GM12878 (cell line): ENCODE measurements at regions not wholly inside any gene's neighbourhood (a gene's known extent, or its start where the extent isn't known, plus 50 kb on each side); places are given as distances from the start of the nearest gene placed in this dataset.
"Not testable (repeated sequence)": the region's sequence is repeated elsewhere in the genome, so short reads cannot be mapped to it uniquely, and the experiment has no call there.

Experiments
- ATAC-seq: fragments of 200-7000 bp; cut with Tn5 transposase; 3 replicates; pipeline ENCODE4 v1.9.1; 2020; ENCODE audit warnings: mild to moderate bottlenecking, moderate library complexity
- BruUV-seq: library from RNA; stranded (reverse); fragments of 400-500 nt; replicated peaks from 2 replicates; lab custom pipeline; 2021; lab: Mats Ljungman, UMichigan
- CTCF ChIA-PET: fragments of 300-600 bp; sonication (Branson Sonifier 250); formaldehyde crosslinking; extraction: SDS; loops from one replicate; lab custom pipeline; 2021; ENCODE audit warnings: inconsistent platforms; lab: Yijun Ruan, JAX
- POLR2A ChIA-PET: fragments of 350-600 bp; formaldehyde crosslinking; extraction: SDS; loops from one replicate; lab custom pipeline; 2021; ENCODE audit warnings: inconsistent platforms; lab: Charles Lee
- RAD21 ChIA-PET: fragments of 300-600 bp; sonication (Branson Sonifier 250); formaldehyde crosslinking; loops from one replicate; lab custom pipeline; 2023; ENCODE audit warnings: antibody characterized with exemption; ENCODE audit not compliant: unreplicated experiment; lab: Charles Lee
- SMC1A ChIA-PET: fragments of 300-600 bp; sonication (Branson Sonifier 250); formaldehyde crosslinking; loops from one replicate; lab custom pipeline; 2023; ENCODE audit not compliant: unreplicated experiment, uncharacterized antibody; lab: Charles Lee
- DNase-seq: peaks from one replicate; pipeline ENCODE4 v3.0.0-alpha.2; 2011; ENCODE audit warnings: low read depth, low spot score
- FAIRE-seq: peaks from 3 replicates; lab custom pipeline; 2011; peaks lifted over from hg19 to GRCh38; lab: Jason Lieb, UNC
- H2AFZ ChIP-seq: 2 replicates; pipeline ENCODE4 v1.6.0; 2011; ENCODE audit warnings: low read depth, low read length, control low read depth; ENCODE audit not compliant: control insufficient read depth
- H3K27ac ChIP-seq: 2 replicates; pipeline ENCODE4 v1.5.1; 2011; ENCODE audit warnings: control low read depth; ENCODE audit not compliant: control insufficient read depth, insufficient read depth
- H3K27me3 ChIP-seq, 2 experiments: replicated peaks in 1 of 2; 2 replicates each; pipeline versions ENCODE4 v1.6.0 to v1.6.1; 2011; ENCODE audit warnings: low read length in 1 of 2; ENCODE audit not compliant: control insufficient read depth in 2 of 2, insufficient read depth in 2 of 2
- H3K36me3 ChIP-seq, 2 experiments: 2 replicates each; pipeline ENCODE4 v1.5.1; 2011; ENCODE audit warnings: low read length in 1 of 2; ENCODE audit not compliant: control insufficient read depth in 2 of 2, insufficient read depth in 2 of 2
- H3K4me1 ChIP-seq: 2 replicates; pipeline ENCODE4 v1.6.1; 2011; ENCODE audit warnings: mild to moderate bottlenecking, low read length, moderate library complexity, mixed read lengths; ENCODE audit not compliant: control insufficient read depth, insufficient read depth
- H3K4me2 ChIP-seq: 2 replicates; pipeline ENCODE4 v1.6.0; 2011; ENCODE audit warnings: control low read depth; ENCODE audit not compliant: control insufficient read depth, insufficient read depth
- H3K4me3 ChIP-seq: fragments of 200-600 bp; sonication (generic); 2 replicates; pipeline ENCODE4 v1.5.1; 2016
- H3K79me2 ChIP-seq: 2 replicates; pipeline ENCODE4 v1.6.0; 2011; ENCODE audit warnings: low read length; ENCODE audit not compliant: control insufficient read depth, insufficient read depth
- H3K9ac ChIP-seq: 2 replicates; pipeline ENCODE4 v1.8.0; 2011; ENCODE audit warnings: low read length, control low read depth, mixed read lengths; ENCODE audit not compliant: control insufficient read depth, insufficient read depth
- H3K9me3 ChIP-seq: replicated peaks from 3 replicates; pipeline ENCODE4 v1.5.1; 2011; ENCODE audit warnings: mild to moderate bottlenecking, low read length; ENCODE audit not compliant: control insufficient read depth, insufficient read depth
- H4K20me1 ChIP-seq: 2 replicates; pipeline ENCODE4 v1.6.0; 2011; ENCODE audit not compliant: control insufficient read depth, insufficient read depth
- ASH2L ChIP-seq: fragments of 300-600, 200-600 bp; sonication (generic); IDR thresholded peaks from 2 replicates; pipeline ENCODE4 v1.6.1; 2017; ENCODE audit warnings: low read depth, mild to moderate bottlenecking, borderline replicate concordance
- DPF2 ChIP-seq: fragments of 450-650 bp; IDR thresholded peaks from 2 replicates; pipeline ENCODE4 v1.6.1; 2017; ENCODE audit warnings: mild to moderate bottlenecking
- FOS ChIP-seq: IDR thresholded peaks from 3 replicates; pipeline ENCODE4 v1.6.1; 2011; ENCODE audit warnings: borderline replicate concordance; ENCODE audit not compliant: insufficient read length; ENCODE audit errors: extremely low read depth
- GATAD2B ChIP-seq: fragments of 450-650 bp; conservative IDR thresholded peaks from 2 replicates; pipeline ENCODE4 v1.6.1; 2017; ENCODE audit warnings: low read depth, mild to moderate bottlenecking, moderate library complexity
- JUNB ChIP-seq: IDR thresholded peaks from 2 replicates; pipeline ENCODE4 v1.6.1; 2016; ENCODE audit warnings: antibody characterized with exemption, mild to moderate bottlenecking
- MEF2A ChIP-seq: IDR thresholded peaks from 2 replicates; pipeline ENCODE4 v1.6.1; 2011; ENCODE audit warnings: low read depth, mild to moderate bottlenecking, low read length, moderate library complexity; ENCODE audit not compliant: insufficient read depth
- MEF2B ChIP-seq: fragments of 450-650 bp; IDR thresholded peaks from 2 replicates; pipeline ENCODE4 v1.6.1; 2018; ENCODE audit warnings: mild to moderate bottlenecking, moderate library complexity; ENCODE audit not compliant: partially characterized antibody, poor library complexity, severe bottlenecking
- NFXL1 ChIP-seq: fragments of 450-650 bp; IDR thresholded peaks from 2 replicates; pipeline ENCODE4 v1.6.1; 2017; ENCODE audit warnings: antibody characterized with exemption, mild to moderate bottlenecking, borderline replicate concordance
- PBX3 ChIP-seq: IDR thresholded peaks from 2 replicates; pipeline ENCODE4 v1.6.1; 2011; ENCODE audit warnings: mild to moderate bottlenecking, low read depth, low read length, moderate library complexity; ENCODE audit not compliant: insufficient replicate concordance
- RCOR1 ChIP-seq: conservative IDR thresholded peaks from 2 replicates; pipeline ENCODE4 v1.6.1; 2012; ENCODE audit warnings: low read depth, low read length, improper control_type of control experiment
- RELB ChIP-seq: fragments of 450-650 bp; IDR thresholded peaks from 2 replicates; pipeline ENCODE4 v1.6.1; 2017; ENCODE audit warnings: low read depth, mild to moderate bottlenecking, moderate library complexity
- SIX5 ChIP-seq: IDR thresholded peaks from 2 replicates; pipeline ENCODE4 v1.6.1; 2011; ENCODE audit warnings: mild to moderate bottlenecking, low read depth, low read length, moderate library complexity; ENCODE audit not compliant: severe bottlenecking
- TAF1 ChIP-seq: IDR thresholded peaks from 2 replicates; pipeline ENCODE4 v1.6.1; 2011; ENCODE audit warnings: mild to moderate bottlenecking, low read depth, low read length, borderline replicate concordance
- TARDBP ChIP-seq: IDR thresholded peaks from 2 replicates; pipeline ENCODE4 v1.6.1; 2016; ENCODE audit warnings: borderline replicate concordance
- TBL1XR1 ChIP-seq: IDR thresholded peaks from 2 replicates; pipeline ENCODE4 v1.6.1; 2012; ENCODE audit warnings: low read depth, low read length, improper control_type of control experiment
- TCF7 ChIP-seq: IDR thresholded peaks from 2 replicates; pipeline ENCODE4 v1.6.1; 2014; ENCODE audit warnings: antibody characterized with exemption, borderline replicate concordance
- ZSCAN29 ChIP-seq: fragments of 450-650 bp; IDR thresholded peaks from 2 replicates; pipeline ENCODE4 v1.6.1; 2017; ENCODE audit warnings: mild to moderate bottlenecking, moderate library complexity
- WGBS: methylation state at CpG from one replicate; pipeline ENCODE4 v1.1.6; 2016; ENCODE audit warnings: low lambda C conversion rate; ENCODE audit not compliant: insufficient replicate concordance, insufficient coverage; ENCODE audit errors: missing lambda C conversion rate; 5-methylcytosine and 5-hydroxymethylcytosine counted together
- in situ Hi-C: fragments of 300-500 bp; cut with MboI; formaldehyde crosslinking; loops from 9 replicates; pipeline ENCODE4 v1.14.3; 2018; ENCODE audit warnings: mixed read lengths
- intact Hi-C: fragments of 100-400 bp; cut with micrococcal nuclease; formaldehyde crosslinking; loops from one replicate; pipeline ENCODE4 v1.14.2; 2022; ENCODE audit not compliant: unreplicated experiment

- TF ChIP-seq PBX3 (no peak), FOS (no peak), RCOR1 (no peak), MEF2A (no peak)
These were observed 694.1 kb upstream of the CDH6 start (continued) for GRCh38 chr5:30499402-30499801.

- DNase-seq (no peak), FAIRE-seq (no peak), ATAC-seq (no peak)
- Histone ChIP-seq H3K27ac (no peak overlapping the region), H3K4me2 (no peak overlapping the region), H3K9me3 (no peaks in the 10 kb centered on the region), H2AFZ (no peak overlapping the region), H3K4me3 (no peak overlapping the region), H3K4me1 (no peaks in the 10 kb centered on the region), H3K79me2 (no peaks in the 10 kb centered on the region), H3K9ac (no peak overlapping the region), H4K20me1 (no peaks in the 10 kb centered on the region), H3K36me3 (no peaks in the 10 kb centered on the region), H3K27me3 (no peaks in the 10 kb centered on the region)
- TF ChIP-seq TAF1 = no peak
- TF ChIP-seq DPF2 = no peak
- no peak for TF ChIP-seq TCF7
- no peak for TF ChIP-seq SIX5
- no peak for TF ChIP-seq MEF2B
- TF ChIP-seq TARDBP = no peak
- TF ChIP-seq GATAD2B = no peak
- TF ChIP-seq NFXL1 = no peak
- TF ChIP-seq RELB = no peak
- TF ChIP-seq TBL1XR1 = no peak
- TF ChIP-seq ASH2L = no peak
- no peak for TF ChIP-seq JUNB
- TF ChIP-seq ZSCAN29 = no peak
- ChIA-PET CTCF (no interaction called here), SMC1A (interaction anchor here (0.5 kb wide), 1 partner anchor 137 kb away, joined by 3 read pairs; no protein-coding TSS in a partner anchor), POLR2A (no interaction called here), RAD21 (no interaction called here)
- no TSS peak for BruUV-seq
- intact Hi-C loops (no loop called here), in situ Hi-C loops (no loop called here)
- WGBS = 0% methylated on average over 1 of the region's 1 CpG
These were observed 694.5 kb upstream of the CDH6 start for GRCh38 chr5:30498972-30499371.

GRCh38 chr5:30498509-30498908 is 695.0 kb upstream of the CDH6 start:
- H3K9ac ChIP-seq, H3K4me3 ChIP-seq, FAIRE-seq, intact Hi-C loops, DNase-seq, in situ Hi-C loops, H3K36me3 ChIP-seq, H3K27ac ChIP-seq, SMC1A ChIA-PET, H3K4me1 ChIP-seq, RAD21 ChIA-PET, H3K79me2 ChIP-seq, CTCF ChIA-PET, ATAC-seq, POLR2A ChIA-PET, H4K20me1 ChIP-seq, H3K27me3 ChIP-seq, H2AFZ ChIP-seq, H3K9me3 ChIP-seq, BruUV-seq, H3K4me2 ChIP-seq: not testable (repeated sequence)
- 0% methylated on average over 3 of the region's 3 CpGs for WGBS
